Trophoblast cell (in vitro differentiated cells and primary cell): ENCODE measurements at regions not wholly inside any gene's neighbourhood (a gene's known extent, or its start where the extent isn't known, plus 50 kb on each side); places are given as distances from the start of the nearest gene placed in this dataset.

Source experiments
- DNase-seq, 2 donors: peaks; one replicate each; pipeline ENCODE4 v3.0.0-alpha.2; 2016
- H2AFZ ChIP-seq: 2 replicates; pipeline ENCODE4 v1.6.1; 2013; ENCODE audit warnings: low read length, moderate library complexity, mild to moderate bottlenecking; ENCODE audit not compliant: insufficient read depth, poor library complexity
- H2AK5ac ChIP-seq: 2 replicates; pipeline ENCODE4 v1.6.1; 2013; ENCODE audit warnings: mild to moderate bottlenecking, low read length
- H2BK120ac ChIP-seq: 2 replicates; pipeline ENCODE4 v1.6.1; 2013; ENCODE audit warnings: low read length, mild to moderate bottlenecking, moderate library complexity; ENCODE audit not compliant: insufficient read depth, poor library complexity
- H2BK12ac ChIP-seq: 2 replicates; pipeline ENCODE4 v1.6.1; 2013; ENCODE audit warnings: mild to moderate bottlenecking, low read length, moderate library complexity
- H2BK5ac ChIP-seq: 2 replicates; pipeline ENCODE4 v1.6.1; 2013; ENCODE audit warnings: low read length, low read depth, moderate library complexity, mild to moderate bottlenecking; ENCODE audit not compliant: poor library complexity
- H3K14ac ChIP-seq: 2 replicates; pipeline ENCODE4 v1.6.1; 2013; ENCODE audit warnings: mild to moderate bottlenecking, low read length
- H3K18ac ChIP-seq: 2 replicates; pipeline ENCODE4 v1.6.1; 2013; ENCODE audit warnings: mild to moderate bottlenecking, low read length
- H3K23ac ChIP-seq: 2 replicates; pipeline ENCODE4 v1.6.1; 2013; ENCODE audit warnings: low read length
- H3K27ac ChIP-seq: 2 replicates; pipeline ENCODE4 v1.5.1; 2013; ENCODE audit warnings: low read depth, mild to moderate bottlenecking, inconsistent platforms, low read length, moderate library complexity
- H3K27me3 ChIP-seq: 2 replicates; pipeline ENCODE4 v1.6.1; 2013; ENCODE audit warnings: inconsistent platforms, mild to moderate bottlenecking, low read length, moderate library complexity; ENCODE audit not compliant: insufficient read depth
- H3K36me3 ChIP-seq, 2 experiments: 1 replicate in 1 of 2; 2 replicates in 1 of 2; pipeline ENCODE4 v1.6.1; 2013; ENCODE audit warnings: low read length in 2 of 2, mild to moderate bottlenecking in 2 of 2, moderate library complexity in 1 of 2; ENCODE audit not compliant: insufficient read depth in 2 of 2, control insufficient read depth in 1 of 2
- H3K4ac ChIP-seq: 2 replicates; pipeline ENCODE4 v1.6.1; 2013; ENCODE audit warnings: low read depth, mild to moderate bottlenecking, low read length, moderate library complexity
- H3K4me1 ChIP-seq, 2 experiments: 1 replicate in 1 of 2; 2 replicates in 1 of 2; pipeline ENCODE4 v1.6.1; 2013; ENCODE audit warnings: low read length in 2 of 2, mild to moderate bottlenecking in 2 of 2, moderate library complexity in 1 of 2; ENCODE audit not compliant: insufficient read depth in 2 of 2, control insufficient read depth in 1 of 2
- H3K4me2 ChIP-seq: 2 replicates; pipeline ENCODE4 v1.6.1; 2013; ENCODE audit warnings: inconsistent platforms, mild to moderate bottlenecking, low read length, moderate library complexity
- H3K4me3 ChIP-seq: 2 replicates; pipeline ENCODE4 v1.5.1; 2013; ENCODE audit warnings: mild to moderate bottlenecking, low read depth, low read length, inconsistent platforms
- H3K79me1 ChIP-seq: one replicate; pipeline ENCODE4 v1.6.1; 2013; ENCODE audit warnings: low read length
- H3K79me2 ChIP-seq: 2 replicates; pipeline ENCODE4 v1.6.1; 2013; ENCODE audit warnings: low read length, mild to moderate bottlenecking; ENCODE audit not compliant: control insufficient read depth, insufficient read depth, poor library complexity
- H3K9ac ChIP-seq: 2 replicates; pipeline ENCODE4 v1.6.1; 2013; ENCODE audit warnings: mild to moderate bottlenecking, low read length
- H3K9me3 ChIP-seq: 2 replicates; pipeline ENCODE4 v1.6.1; 2013; ENCODE audit warnings: low read depth, mild to moderate bottlenecking, control low read depth, inconsistent platforms, low read length; ENCODE audit not compliant: insufficient read depth
- H4K12ac ChIP-seq: 2 replicates; pipeline ENCODE4 v1.6.1; 2013; ENCODE audit warnings: low read depth, mild to moderate bottlenecking, low read length, moderate library complexity
- H4K8ac ChIP-seq: 2 replicates; pipeline ENCODE4 v1.6.1; 2013; ENCODE audit warnings: low read depth, mild to moderate bottlenecking, low read length, moderate library complexity
- H4K91ac ChIP-seq: one replicate; pipeline ENCODE4 v1.6.1; 2013; ENCODE audit warnings: low read depth, mild to moderate bottlenecking, low read length, moderate library complexity
- WGBS: extraction: QIAGEN DNeasy Blood & Tissue Kit; methylation state at CpG from one replicate; pipeline ENCODE4 v1.1.7; 2013; ENCODE audit warnings: missing lambda C conversion rate; ENCODE audit not compliant: insufficient read length, insufficient coverage; ENCODE audit errors: extremely low coverage; 5-methylcytosine and 5-hydroxymethylcytosine counted together

GRCh38 chr18:39793609-39794008, 2161.4 kb upstream of the PIK3C3 start:
- H3K14ac ChIP-seq, result no peak overlapping the region
- no peaks in the 10 kb centered on the region for H3K4me1 ChIP-seq
- no peak overlapping the region for H3K4me2 ChIP-seq
- H3K79me1 ChIP-seq, result no peaks in the 10 kb centered on the region
- H3K4me3 ChIP-seq, result no peak overlapping the region
- H2BK5ac ChIP-seq, result no peak overlapping the region
- no peak overlapping the region for H2AFZ ChIP-seq
- no peak overlapping the region for H4K12ac ChIP-seq
- no peak for DNase-seq
- no peak overlapping the region for H3K4ac ChIP-seq
- no peak overlapping the region for H3K27ac ChIP-seq
- H3K9me3 ChIP-seq, result no peaks in the 10 kb centered on the region
- H3K9ac ChIP-seq, result no peak overlapping the region
- WGBS, result no CpG with 5 or more reads among the region's 5 CpGs
- H3K18ac ChIP-seq, result no peak overlapping the region
- H3K36me3 ChIP-seq, result peaks cover 0 to 2% of the 10 kb centered on the region in 2 experiments
- H4K8ac ChIP-seq, result no peak overlapping the region
- no peak overlapping the region for H2AK5ac ChIP-seq
- H2BK120ac ChIP-seq, result no peak overlapping the region
- no peaks in the 10 kb centered on the region for H3K27me3 ChIP-seq
- H2BK12ac ChIP-seq, result no peak overlapping the region
- H3K79me2 ChIP-seq, result no peaks in the 10 kb centered on the region
- no peak overlapping the region for H4K91ac ChIP-seq
- H3K23ac ChIP-seq, result no peak overlapping the region

- WGBS, result no CpG with 5 or more reads among the region's 1 CpG
Observed at GRCh38 chr18:39788383-39788782, 2166.7 kb upstream of the PIK3C3 start.

GRCh38 chr18:39786477-39786876, 2168.6 kb upstream of the PIK3C3 start:
- no peak for DNase-seq
- no peak overlapping the region for H4K12ac ChIP-seq
- H3K79me1 ChIP-seq, result no peaks in the 10 kb centered on the region

More at GRCh38 chr18:39788383-39788782, 2166.7 kb upstream of the PIK3C3 start:
- Histone ChIP-seq H2BK12ac (no peak overlapping the region), H3K27ac (no peak overlapping the region), H4K8ac (no peak overlapping the region), H3K14ac (no peak overlapping the region), H2AFZ (no peak overlapping the region), H4K91ac (no peak overlapping the region), H3K9me3 (no peaks in the 10 kb centered on the region), H3K36me3 (no peaks in the 10 kb centered on the region), H3K23ac (no peak overlapping the region), H3K9ac (no peak overlapping the region), H2BK120ac (no peak overlapping the region), H3K79me1 (no peaks in the 10 kb centered on the region), H2BK5ac (no peak overlapping the region), H3K4me1 (no peaks in the 10 kb centered on the region), H3K18ac (no peak overlapping the region), H2AK5ac (no peak overlapping the region), H3K79me2 (no peaks in the 10 kb centered on the region), H3K27me3 (no peaks in the 10 kb centered on the region), H3K4ac (no peak overlapping the region), H3K4me3 (no peak overlapping the region), H4K12ac (no peak overlapping the region), H3K4me2 (no peak overlapping the region)
- DNase-seq, result no peak

GRCh38 chr18:39784541-39784940, 2170.5 kb upstream of the PIK3C3 start:
- no peak overlapping the region for H3K4me3 ChIP-seq
- no peak overlapping the region for H3K4me2 ChIP-seq
- no peak overlapping the region for H3K14ac ChIP-seq
- no peak overlapping the region for H2AFZ ChIP-seq
- no peaks in the 10 kb centered on the region for H3K27me3 ChIP-seq
- H2BK120ac ChIP-seq, result no peak overlapping the region
- no peak overlapping the region for H2AK5ac ChIP-seq
- H3K4me1 ChIP-seq, result no peaks in the 10 kb centered on the region
- no peaks in the 10 kb centered on the region for H3K79me2 ChIP-seq
- H2BK5ac ChIP-seq, result no peak overlapping the region
- H3K23ac ChIP-seq, result no peak overlapping the region
- no peak overlapping the region for H4K8ac ChIP-seq
- no peak overlapping the region for H2BK12ac ChIP-seq
- no peak for DNase-seq
- H3K9me3 ChIP-seq, result no peaks in the 10 kb centered on the region
- H3K4ac ChIP-seq, result no peak overlapping the region
- H3K27ac ChIP-seq, result no peak overlapping the region
- H3K9ac ChIP-seq, result no peak overlapping the region
- no peaks in the 10 kb centered on the region for H3K36me3 ChIP-seq
- H4K12ac ChIP-seq, result no peak overlapping the region
- WGBS, result no CpG with 5 or more reads among the region's 5 CpGs
- no peaks in the 10 kb centered on the region for H3K79me1 ChIP-seq
- H3K18ac ChIP-seq, result no peak overlapping the region
- no peak overlapping the region for H4K91ac ChIP-seq

More at GRCh38 chr18:39786477-39786876, 2168.6 kb upstream of the PIK3C3 start:
- Histone ChIP-seq H2BK5ac (no peak overlapping the region), H2AFZ (no peak overlapping the region), H3K14ac (no peak overlapping the region), H3K9ac (no peak overlapping the region), H3K4me1 (no peaks in the 10 kb centered on the region), H3K9me3 (no peaks in the 10 kb centered on the region), H3K79me2 (no peaks in the 10 kb centered on the region), H2BK12ac (no peak overlapping the region), H2AK5ac (no peak overlapping the region), H3K27ac (no peak overlapping the region), H4K91ac (no peak overlapping the region), H3K4me3 (no peak overlapping the region), H3K4me2 (no peak overlapping the region), H4K8ac (no peak overlapping the region), H3K23ac (no peak overlapping the region), H3K36me3 (no peaks in the 10 kb centered on the region), H3K18ac (no peak overlapping the region), H3K27me3 (no peaks in the 10 kb centered on the region), H3K4ac (no peak overlapping the region), H2BK120ac (no peak overlapping the region)
